ENCODE measurements at regions not wholly inside any gene's neighbourhood (a gene's known extent, or its start where the extent isn't known, plus 50 kb on each side); places are given as distances from the start of the nearest gene placed in this dataset.

DNA sequence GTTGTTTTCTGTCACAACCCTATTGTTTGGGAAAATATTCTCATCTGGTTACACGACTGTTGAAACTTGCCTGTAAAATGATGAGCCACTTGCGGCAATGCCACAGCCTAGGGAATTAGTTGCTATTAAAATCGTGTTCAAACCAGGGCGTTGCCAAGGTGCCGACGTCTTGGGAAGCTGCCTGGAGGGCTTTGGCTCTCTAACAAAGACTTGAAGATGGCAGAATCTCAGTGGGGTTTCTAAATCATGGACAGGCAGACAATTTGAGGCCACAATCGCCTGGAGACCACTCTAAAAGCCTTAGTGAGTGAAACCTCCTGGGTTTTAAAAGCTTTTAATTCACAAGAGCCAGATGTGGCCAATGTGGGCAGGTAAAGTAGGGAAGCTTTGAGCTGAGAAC, 117.2 kb upstream of the BMAL1 start:
- TF ChIP-seq, protein P1, sequence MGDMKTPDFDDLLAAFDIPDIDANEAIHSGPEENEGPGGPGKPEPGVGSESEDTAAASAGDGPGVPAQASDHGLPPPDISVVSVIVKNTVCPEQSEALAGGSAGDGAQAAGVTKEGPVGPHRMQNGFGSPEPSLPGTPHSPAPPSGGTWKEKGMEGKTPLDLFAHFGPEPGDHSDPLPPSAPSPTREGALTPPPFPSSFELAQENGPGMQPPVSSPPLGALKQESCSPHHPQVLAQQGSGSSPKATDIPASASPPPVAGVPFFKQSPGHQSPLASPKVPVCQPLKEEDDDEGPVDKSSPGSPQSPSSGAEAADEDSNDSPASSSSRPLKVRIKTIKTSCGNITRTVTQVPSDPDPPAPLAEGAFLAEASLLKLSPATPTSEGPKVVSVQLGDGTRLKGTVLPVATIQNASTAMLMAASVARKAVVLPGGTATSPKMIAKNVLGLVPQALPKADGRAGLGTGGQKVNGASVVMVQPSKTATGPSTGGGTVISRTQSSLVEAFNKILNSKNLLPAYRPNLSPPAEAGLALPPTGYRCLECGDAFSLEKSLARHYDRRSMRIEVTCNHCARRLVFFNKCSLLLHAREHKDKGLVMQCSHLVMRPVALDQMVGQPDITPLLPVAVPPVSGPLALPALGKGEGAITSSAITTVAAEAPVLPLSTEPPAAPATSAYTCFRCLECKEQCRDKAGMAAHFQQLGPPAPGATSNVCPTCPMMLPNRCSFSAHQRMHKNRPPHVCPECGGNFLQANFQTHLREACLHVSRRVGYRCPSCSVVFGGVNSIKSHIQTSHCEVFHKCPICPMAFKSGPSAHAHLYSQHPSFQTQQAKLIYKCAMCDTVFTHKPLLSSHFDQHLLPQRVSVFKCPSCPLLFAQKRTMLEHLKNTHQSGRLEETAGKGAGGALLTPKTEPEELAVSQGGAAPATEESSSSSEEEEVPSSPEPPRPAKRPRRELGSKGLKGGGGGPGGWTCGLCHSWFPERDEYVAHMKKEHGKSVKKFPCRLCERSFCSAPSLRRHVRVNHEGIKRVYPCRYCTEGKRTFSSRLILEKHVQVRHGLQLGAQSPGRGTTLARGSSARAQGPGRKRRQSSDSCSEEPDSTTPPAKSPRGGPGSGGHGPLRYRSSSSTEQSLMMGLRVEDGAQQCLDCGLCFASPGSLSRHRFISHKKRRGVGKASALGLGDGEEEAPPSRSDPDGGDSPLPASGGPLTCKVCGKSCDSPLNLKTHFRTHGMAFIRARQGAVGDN (CRISPR knock-in tag; IDR thresholded peaks at IDR 0.05), result no peak
- TF ChIP-seq, protein P2, sequence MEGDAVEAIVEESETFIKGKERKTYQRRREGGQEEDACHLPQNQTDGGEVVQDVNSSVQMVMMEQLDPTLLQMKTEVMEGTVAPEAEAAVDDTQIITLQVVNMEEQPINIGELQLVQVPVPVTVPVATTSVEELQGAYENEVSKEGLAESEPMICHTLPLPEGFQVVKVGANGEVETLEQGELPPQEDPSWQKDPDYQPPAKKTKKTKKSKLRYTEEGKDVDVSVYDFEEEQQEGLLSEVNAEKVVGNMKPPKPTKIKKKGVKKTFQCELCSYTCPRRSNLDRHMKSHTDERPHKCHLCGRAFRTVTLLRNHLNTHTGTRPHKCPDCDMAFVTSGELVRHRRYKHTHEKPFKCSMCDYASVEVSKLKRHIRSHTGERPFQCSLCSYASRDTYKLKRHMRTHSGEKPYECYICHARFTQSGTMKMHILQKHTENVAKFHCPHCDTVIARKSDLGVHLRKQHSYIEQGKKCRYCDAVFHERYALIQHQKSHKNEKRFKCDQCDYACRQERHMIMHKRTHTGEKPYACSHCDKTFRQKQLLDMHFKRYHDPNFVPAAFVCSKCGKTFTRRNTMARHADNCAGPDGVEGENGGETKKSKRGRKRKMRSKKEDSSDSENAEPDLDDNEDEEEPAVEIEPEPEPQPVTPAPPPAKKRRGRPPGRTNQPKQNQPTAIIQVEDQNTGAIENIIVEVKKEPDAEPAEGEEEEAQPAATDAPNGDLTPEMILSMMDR (CRISPR knock-in tag; IDR thresholded peaks at IDR 0.05), result no peak
- TF ChIP-seq SIN3A (IDR thresholded peaks at IDR 0.05; ENCODE audit: borderline replicate concordance, low read depth, low read length) (no peak), POLR2A (IDR thresholded peaks at IDR 0.05; ENCODE audit: insufficient read depth in 1 of 2, low read depth in 2 of 2, low read length in 2 of 2) (no peak), ATF7 (IDR thresholded peaks at IDR 0.05) (no peak), ATF7 (CRISPR knock-in tag; IDR thresholded peaks at IDR 0.05) (no peak), ZBTB8A (CRISPR knock-in tag; IDR thresholded peaks at IDR 0.05; ENCODE audit: borderline replicate concordance, low read depth) (no peak), POLR2AphosphoS5 (IDR thresholded peaks at IDR 0.05; ENCODE audit: low read depth, low read length) (no peak), SOX6 (IDR thresholded peaks at IDR 0.05) (no peak), SOX6 (CRISPR knock-in tag; IDR thresholded peaks at IDR 0.05) (no peak), U2AF2 (IDR thresholded peaks at IDR 0.05; ENCODE audit: low read depth, low read length) (no peak), ZBTB7B (CRISPR knock-in tag; IDR thresholded peaks at IDR 0.05) (no peak)
- TF ChIP-seq, protein P3, sequence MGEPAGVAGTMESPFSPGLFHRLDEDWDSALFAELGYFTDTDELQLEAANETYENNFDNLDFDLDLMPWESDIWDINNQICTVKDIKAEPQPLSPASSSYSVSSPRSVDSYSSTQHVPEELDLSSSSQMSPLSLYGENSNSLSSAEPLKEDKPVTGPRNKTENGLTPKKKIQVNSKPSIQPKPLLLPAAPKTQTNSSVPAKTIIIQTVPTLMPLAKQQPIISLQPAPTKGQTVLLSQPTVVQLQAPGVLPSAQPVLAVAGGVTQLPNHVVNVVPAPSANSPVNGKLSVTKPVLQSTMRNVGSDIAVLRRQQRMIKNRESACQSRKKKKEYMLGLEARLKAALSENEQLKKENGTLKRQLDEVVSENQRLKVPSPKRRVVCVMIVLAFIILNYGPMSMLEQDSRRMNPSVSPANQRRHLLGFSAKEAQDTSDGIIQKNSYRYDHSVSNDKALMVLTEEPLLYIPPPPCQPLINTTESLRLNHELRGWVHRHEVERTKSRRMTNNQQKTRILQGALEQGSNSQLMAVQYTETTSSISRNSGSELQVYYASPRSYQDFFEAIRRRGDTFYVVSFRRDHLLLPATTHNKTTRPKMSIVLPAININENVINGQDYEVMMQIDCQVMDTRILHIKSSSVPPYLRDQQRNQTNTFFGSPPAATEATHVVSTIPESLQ (CRISPR knock-in tag; conservative IDR thresholded peaks at IDR 0.05), result no peak
- TF ChIP-seq, protein P4, sequence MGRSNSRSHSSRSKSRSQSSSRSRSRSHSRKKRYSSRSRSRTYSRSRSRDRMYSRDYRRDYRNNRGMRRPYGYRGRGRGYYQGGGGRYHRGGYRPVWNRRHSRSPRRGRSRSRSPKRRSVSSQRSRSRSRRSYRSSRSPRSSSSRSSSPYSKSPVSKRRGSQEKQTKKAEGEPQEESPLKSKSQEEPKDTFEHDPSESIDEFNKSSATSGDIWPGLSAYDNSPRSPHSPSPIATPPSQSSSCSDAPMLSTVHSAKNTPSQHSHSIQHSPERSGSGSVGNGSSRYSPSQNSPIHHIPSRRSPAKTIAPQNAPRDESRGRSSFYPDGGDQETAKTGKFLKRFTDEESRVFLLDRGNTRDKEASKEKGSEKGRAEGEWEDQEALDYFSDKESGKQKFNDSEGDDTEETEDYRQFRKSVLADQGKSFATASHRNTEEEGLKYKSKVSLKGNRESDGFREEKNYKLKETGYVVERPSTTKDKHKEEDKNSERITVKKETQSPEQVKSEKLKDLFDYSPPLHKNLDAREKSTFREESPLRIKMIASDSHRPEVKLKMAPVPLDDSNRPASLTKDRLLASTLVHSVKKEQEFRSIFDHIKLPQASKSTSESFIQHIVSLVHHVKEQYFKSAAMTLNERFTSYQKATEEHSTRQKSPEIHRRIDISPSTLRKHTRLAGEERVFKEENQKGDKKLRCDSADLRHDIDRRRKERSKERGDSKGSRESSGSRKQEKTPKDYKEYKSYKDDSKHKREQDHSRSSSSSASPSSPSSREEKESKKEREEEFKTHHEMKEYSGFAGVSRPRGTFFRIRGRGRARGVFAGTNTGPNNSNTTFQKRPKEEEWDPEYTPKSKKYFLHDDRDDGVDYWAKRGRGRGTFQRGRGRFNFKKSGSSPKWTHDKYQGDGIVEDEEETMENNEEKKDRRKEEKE (IDR thresholded peaks at IDR 0.05), result no peak
- TF ChIP-seq, protein P5, sequence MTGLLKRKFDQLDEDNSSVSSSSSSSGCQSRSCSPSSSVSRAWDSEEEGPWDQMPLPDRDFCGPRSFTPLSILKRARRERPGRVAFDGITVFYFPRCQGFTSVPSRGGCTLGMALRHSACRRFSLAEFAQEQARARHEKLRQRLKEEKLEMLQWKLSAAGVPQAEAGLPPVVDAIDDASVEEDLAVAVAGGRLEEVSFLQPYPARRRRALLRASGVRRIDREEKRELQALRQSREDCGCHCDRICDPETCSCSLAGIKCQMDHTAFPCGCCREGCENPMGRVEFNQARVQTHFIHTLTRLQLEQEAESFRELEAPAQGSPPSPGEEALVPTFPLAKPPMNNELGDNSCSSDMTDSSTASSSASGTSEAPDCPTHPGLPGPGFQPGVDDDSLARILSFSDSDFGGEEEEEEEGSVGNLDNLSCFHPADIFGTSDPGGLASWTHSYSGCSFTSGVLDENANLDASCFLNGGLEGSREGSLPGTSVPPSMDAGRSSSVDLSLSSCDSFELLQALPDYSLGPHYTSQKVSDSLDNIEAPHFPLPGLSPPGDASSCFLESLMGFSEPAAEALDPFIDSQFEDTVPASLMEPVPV (CRISPR knock-in tag; IDR thresholded peaks at IDR 0.05), result no peak

All from HepG2 (cell line).